ENCODE measurements at regions not wholly inside any gene's neighbourhood (a gene's known extent, or its start where the extent isn't known, plus 50 kb on each side); places are given as distances from the start of the nearest gene placed in this dataset.

DNA sequence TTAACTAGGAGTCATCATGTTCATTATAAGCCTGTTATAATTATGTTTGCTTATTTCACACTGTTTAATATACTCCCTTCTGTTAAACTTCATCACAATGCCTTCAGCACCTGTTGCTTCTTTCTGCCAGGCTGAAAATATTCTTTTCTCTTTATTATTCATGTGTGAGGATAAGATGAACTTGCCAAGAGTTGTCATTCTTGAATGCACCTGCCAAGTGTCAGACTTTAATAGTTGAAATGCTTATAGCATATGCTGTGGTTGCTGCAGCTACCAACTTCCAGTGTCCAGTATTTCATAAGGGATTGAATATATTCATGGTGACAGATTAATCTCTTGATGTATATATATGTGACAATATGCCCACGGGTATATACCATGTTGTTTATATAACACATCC lies 339.2 kb upstream of the MEOX2 start:
- peaks cover 10% of the 10 kb centered on the region for H3K27me3 ChIP-seq (replicated peaks; ENCODE audit: insufficient read depth, low read depth, low read length, poor library complexity)

DNA sequence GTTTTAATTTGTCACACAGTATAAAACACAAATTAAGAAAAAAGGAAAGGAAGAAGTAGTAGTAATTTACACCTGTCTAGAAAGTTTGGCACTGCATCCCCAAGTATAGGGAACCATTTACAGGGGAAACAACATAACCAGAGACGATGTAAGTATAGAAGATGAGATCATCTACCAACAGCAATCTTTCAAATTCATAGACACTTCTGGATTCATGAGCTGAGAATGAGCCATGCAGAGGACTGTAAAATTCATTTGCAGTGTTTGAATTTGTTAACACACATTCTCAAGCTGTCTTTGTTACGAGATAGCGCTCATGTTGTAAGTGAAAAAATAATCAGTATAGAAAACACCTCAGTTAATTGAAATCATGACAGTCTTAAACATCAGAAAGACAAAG lies 337.0 kb upstream of the MEOX2 start:
- CTCF ChIA-PET: no interaction called here
- no TSS peak for BruUV-seq (replicated peaks)
- POLR2A ChIA-PET (ENCODE audit: low non-redundant PET): no interaction called here

More for the DNA sequence above, 339.2 kb upstream of the MEOX2 start:
- no peaks in the 10 kb centered on the region for H3K36me3 ChIP-seq (ENCODE audit: insufficient read depth, low read length, poor library complexity, severe bottlenecking)
- CTCF ChIA-PET: no interaction called here
- POLR2A ChIA-PET (ENCODE audit: low non-redundant PET): no interaction called here
- TF ChIP-seq EZH2 (IDR thresholded peaks at IDR 0.05; ENCODE audit: borderline replicate concordance, low read depth, low read length, poor library complexity, severe bottlenecking): no peak
- no peak for TF ChIP-seq CTCF (conservative IDR thresholded peaks at IDR 0.05; ENCODE audit: low read depth, low read length)
- intact Hi-C loops (cut with micrococcal nuclease; ENCODE audit: unreplicated experiment): loop anchor here (10.0 kb wide), 1 partner anchor 61 kb away; no protein-coding TSS in a partner anchor
- no peaks in the 10 kb centered on the region for H3K4me1 ChIP-seq (ENCODE audit: insufficient read depth, low read length, poor library complexity, severe bottlenecking)
- H3K27ac ChIP-seq (ENCODE audit: low read depth, low read length, poor library complexity, severe bottlenecking): no peak overlapping the region
- no TSS peak for BruUV-seq (replicated peaks)
- no peak for DNase-seq (ENCODE audit: low spot score)
- H3K9me3 ChIP-seq (ENCODE audit: low read depth, low read length, poor library complexity, severe bottlenecking): no peaks in the 10 kb centered on the region
- H3K4me3 ChIP-seq (ENCODE audit: low read depth, low read length, poor library complexity, severe bottlenecking): no peak overlapping the region

GRCh38 chr7:16023046-16023445 lies 336.6 kb upstream of the MEOX2 start:
- TF ChIP-seq EZH2 (IDR thresholded peaks at IDR 0.05; ENCODE audit: borderline replicate concordance, low read depth, low read length, poor library complexity, severe bottlenecking): no peak
- no peak for TF ChIP-seq CTCF (conservative IDR thresholded peaks at IDR 0.05; ENCODE audit: low read depth, low read length)
- Histone ChIP-seq H3K36me3 (ENCODE audit: insufficient read depth, low read length, poor library complexity, severe bottlenecking) (no peaks in the 10 kb centered on the region), H3K4me1 (ENCODE audit: insufficient read depth, low read length, poor library complexity, severe bottlenecking) (no peaks in the 10 kb centered on the region), H3K27ac (ENCODE audit: low read depth, low read length, poor library complexity, severe bottlenecking) (no peak overlapping the region), H3K9me3 (ENCODE audit: low read depth, low read length, poor library complexity, severe bottlenecking) (no peaks in the 10 kb centered on the region), H3K4me3 (ENCODE audit: low read depth, low read length, poor library complexity, severe bottlenecking) (no peak overlapping the region), H3K27me3 (replicated peaks; ENCODE audit: insufficient read depth, low read depth, low read length, poor library complexity) (peaks cover 14% of the 10 kb centered on the region)
- BruUV-seq (replicated peaks): no TSS peak
- POLR2A ChIA-PET (ENCODE audit: low non-redundant PET): no interaction called here
- no peak for DNase-seq (ENCODE audit: low spot score)
- CTCF ChIA-PET: no interaction called here
- intact Hi-C loops (cut with micrococcal nuclease; ENCODE audit: unreplicated experiment): loop anchor here (10.0 kb wide), 1 partner anchor 58 kb away; no protein-coding TSS in a partner anchor

More for the DNA sequence above, 337.0 kb upstream of the MEOX2 start:
- TF ChIP-seq EZH2 (IDR thresholded peaks at IDR 0.05; ENCODE audit: borderline replicate concordance, low read depth, low read length, poor library complexity, severe bottlenecking): no peak
- no peak for TF ChIP-seq CTCF (conservative IDR thresholded peaks at IDR 0.05; ENCODE audit: low read depth, low read length)
- Histone ChIP-seq H3K9me3 (ENCODE audit: low read depth, low read length, poor library complexity, severe bottlenecking) (no peaks in the 10 kb centered on the region), H3K4me3 (ENCODE audit: low read depth, low read length, poor library complexity, severe bottlenecking) (no peak overlapping the region), H3K27ac (ENCODE audit: low read depth, low read length, poor library complexity, severe bottlenecking) (no peak overlapping the region), H3K4me1 (ENCODE audit: insufficient read depth, low read length, poor library complexity, severe bottlenecking) (no peaks in the 10 kb centered on the region), H3K27me3 (replicated peaks; ENCODE audit: insufficient read depth, low read depth, low read length, poor library complexity) (peaks cover 14% of the 10 kb centered on the region), H3K36me3 (ENCODE audit: insufficient read depth, low read length, poor library complexity, severe bottlenecking) (no peaks in the 10 kb centered on the region)
- DNase-seq (ENCODE audit: low spot score): no peak
- intact Hi-C loops (cut with micrococcal nuclease; ENCODE audit: unreplicated experiment): loop anchor here (10.0 kb wide), 1 partner anchor 59 kb away; no protein-coding TSS in a partner anchor

Measured in A673 (cell line).